HG03460 (cell line): ENCODE measurements at regions not wholly inside any gene's neighbourhood (a gene's known extent, or its start where the extent isn't known, plus 50 kb on each side); places are given as distances from the start of the nearest gene placed in this dataset.
"Not testable (repeated sequence)": the region's sequence is repeated elsewhere in the genome, so short reads cannot be mapped to it uniquely, and the experiment has no call there.

Experiments used
- ATAC-seq: cut with Tn5 transposase; IDR thresholded peaks from one replicate; pipeline ENCODE4 v1.9.1; 2021; ENCODE audit not compliant: unreplicated experiment

- no peak for ATAC-seq
These were observed 416.8 kb upstream of the NAALADL2 start for GRCh38 chr3:174442302-174442682.

- ATAC-seq: no peak
These were observed 414.7 kb upstream of the NAALADL2 start for GRCh38 chr3:174444391-174444790.

- ATAC-seq: no peak
These were observed 401.4 kb upstream of the NAALADL2 start for GRCh38 chr3:174457758-174458157.

- ATAC-seq: no peak
These were observed 398.3 kb upstream of the NAALADL2 start for GRCh38 chr3:174460831-174461230.

GRCh38 chr3:174462916-174463315 lies 396.2 kb upstream of the NAALADL2 start:
- ATAC-seq: no peak

GRCh38 chr3:174465177-174465576 lies 394.0 kb upstream of the NAALADL2 start:
- no peak for ATAC-seq

GRCh38 chr3:174466471-174467054 lies 392.6 kb upstream of the NAALADL2 start:
- no peak for ATAC-seq

GRCh38 chr3:174477491-174477890 lies 381.6 kb upstream of the NAALADL2 start:
- ATAC-seq: no peak

GRCh38 chr3:174480767-174481166 lies 378.4 kb upstream of the NAALADL2 start:
- ATAC-seq: no peak

- no peak for ATAC-seq
These were observed 376.6 kb upstream of the NAALADL2 start for GRCh38 chr3:174482541-174482940.

GRCh38 chr3:174483254-174483653 lies 375.9 kb upstream of the NAALADL2 start:
- no peak for ATAC-seq

- not testable (repeated sequence) for ATAC-seq
These were observed 375.3 kb upstream of the NAALADL2 start for GRCh38 chr3:174483856-174484255.

- no peak for ATAC-seq
These were observed 370.6 kb upstream of the NAALADL2 start for GRCh38 chr3:174488527-174488926.

- ATAC-seq: no peak
These were observed 363.8 kb upstream of the NAALADL2 start for GRCh38 chr3:174495311-174495710.

- ATAC-seq: no peak
These were observed 363.2 kb upstream of the NAALADL2 start for GRCh38 chr3:174495928-174496327.

GRCh38 chr3:174498638-174499037 lies 360.5 kb upstream of the NAALADL2 start:
- no peak for ATAC-seq

GRCh38 chr3:174505266-174505665 lies 353.9 kb upstream of the NAALADL2 start:
- ATAC-seq: no peak

- ATAC-seq: no peak
These were observed 334.9 kb upstream of the NAALADL2 start for GRCh38 chr3:174524203-174524602.

- no peak for ATAC-seq
These were observed 329.8 kb upstream of the NAALADL2 start for GRCh38 chr3:174529298-174529697.

GRCh38 chr3:174531262-174531982 lies 327.7 kb upstream of the NAALADL2 start:
- no peak for ATAC-seq

GRCh38 chr3:174532216-174532615 lies 326.9 kb upstream of the NAALADL2 start:
- ATAC-seq: no peak

GRCh38 chr3:174532776-174533175 lies 326.4 kb upstream of the NAALADL2 start:
- ATAC-seq: no peak

GRCh38 chr3:174533286-174533685 lies 325.8 kb upstream of the NAALADL2 start:
- no peak for ATAC-seq
